WERI-Rb-1 (cell line): ENCODE measurements at regions not wholly inside any gene's neighbourhood (a gene's known extent, or its start where the extent isn't known, plus 50 kb on each side); places are given as distances from the start of the nearest gene placed in this dataset.

ENCODE experiments used
- DNase-seq: peaks from one replicate; pipeline ENCODE4 v3.0.0-alpha.2; 2020
- H3K27ac ChIP-seq: fragments of 250-450 bp; sonication (Bioruptor Pico); 2 replicates; pipeline ENCODE4 v1.5.1; 2020; ENCODE audit warnings: mild to moderate bottlenecking, moderate library complexity
- H3K27me3 ChIP-seq: fragments of 250-450 bp; sonication (Bioruptor Pico); 2 replicates; pipeline ENCODE4 v1.5.1; 2021; ENCODE audit warnings: mild to moderate bottlenecking, low read depth, moderate library complexity; ENCODE audit not compliant: insufficient read depth, severe bottlenecking
- H3K36me3 ChIP-seq: fragments of 250-450 bp; sonication (Bioruptor Pico); 2 replicates; pipeline ENCODE4 v1.5.1; 2020; ENCODE audit warnings: mild to moderate bottlenecking, moderate library complexity
- H3K4me3 ChIP-seq: 2 replicates; pipeline ENCODE4 v1.5.1; 2011; ENCODE audit warnings: low read depth, mild to moderate bottlenecking, control low read depth, low read length
- H3K9me3 ChIP-seq: fragments of 250-450 bp; sonication (Bioruptor Pico); 2 replicates; pipeline ENCODE4 v1.5.1; 2021; ENCODE audit warnings: mild to moderate bottlenecking, moderate library complexity; ENCODE audit not compliant: severe bottlenecking
- CTCF ChIP-seq: IDR thresholded peaks from 2 replicates; pipeline ENCODE4 v1.5.1; 2011; ENCODE audit warnings: low read depth, mild to moderate bottlenecking, control low read depth, inconsistent platforms, low read length

DNA sequence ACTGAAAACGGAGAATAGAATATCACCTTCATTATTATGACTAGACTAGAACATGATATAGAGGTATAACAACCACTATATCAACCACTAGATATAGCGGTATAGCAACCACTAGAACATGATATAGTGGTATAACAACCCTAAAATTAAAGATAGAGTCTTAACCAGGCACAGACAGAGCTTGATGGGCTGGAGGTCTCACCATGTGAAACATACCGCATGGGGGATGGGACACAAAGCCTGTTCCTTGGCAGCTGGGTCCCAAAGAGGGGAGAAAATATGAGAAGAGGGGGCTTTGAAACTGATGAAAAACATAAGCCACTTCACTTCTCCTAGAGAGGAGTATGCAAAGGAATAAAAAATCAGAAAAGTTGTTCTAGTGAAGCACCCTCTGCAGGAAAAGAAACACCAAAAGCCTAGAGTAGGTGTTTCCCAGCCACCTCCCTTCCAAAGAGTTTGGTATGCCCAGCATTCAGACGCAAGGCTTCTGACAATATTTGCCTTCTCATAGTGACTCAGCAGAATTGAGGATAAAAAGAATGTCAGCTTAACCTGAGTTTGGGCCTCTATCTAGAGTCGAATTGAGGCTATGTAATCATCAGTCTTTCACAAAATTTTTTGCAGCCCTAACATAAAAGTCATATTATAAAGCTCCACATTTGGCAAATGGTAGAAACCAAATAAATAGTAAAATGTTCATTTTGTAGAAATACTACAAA lies 316.4 kb downstream of the NOVA1 start:
- DNase-seq: no peak
- no peak for TF ChIP-seq CTCF
- Histone ChIP-seq H3K36me3 (no peaks in the 10 kb centered on the region), H3K27ac (no peak overlapping the region), H3K4me3 (no peak overlapping the region), H3K9me3 (no peaks in the 10 kb centered on the region), H3K27me3 (peaks cover 2% of the 10 kb centered on the region)

GRCh38 chr14:26276757-26277156 lies 321.1 kb downstream of the NOVA1 start:
- H3K36me3 ChIP-seq: no peaks in the 10 kb centered on the region
- H3K9me3 ChIP-seq: no peaks in the 10 kb centered on the region
- peak; percentile 47 for TF ChIP-seq CTCF
- peak; percentile 23 for DNase-seq
- H3K27me3 ChIP-seq: peaks cover 2% of the 10 kb centered on the region
- no peak overlapping the region for H3K27ac ChIP-seq
- H3K4me3 ChIP-seq: no peak overlapping the region

GRCh38 chr14:26265170-26265685 lies 332.6 kb downstream of the NOVA1 start:
- Histone ChIP-seq H3K4me3 (no peak overlapping the region), H3K27me3 (no peaks in the 10 kb centered on the region), H3K27ac (no peak overlapping the region), H3K36me3 (no peaks in the 10 kb centered on the region), H3K9me3 (no peaks in the 10 kb centered on the region)
- TF ChIP-seq CTCF: no peak
- DNase-seq: no peak

DNA sequence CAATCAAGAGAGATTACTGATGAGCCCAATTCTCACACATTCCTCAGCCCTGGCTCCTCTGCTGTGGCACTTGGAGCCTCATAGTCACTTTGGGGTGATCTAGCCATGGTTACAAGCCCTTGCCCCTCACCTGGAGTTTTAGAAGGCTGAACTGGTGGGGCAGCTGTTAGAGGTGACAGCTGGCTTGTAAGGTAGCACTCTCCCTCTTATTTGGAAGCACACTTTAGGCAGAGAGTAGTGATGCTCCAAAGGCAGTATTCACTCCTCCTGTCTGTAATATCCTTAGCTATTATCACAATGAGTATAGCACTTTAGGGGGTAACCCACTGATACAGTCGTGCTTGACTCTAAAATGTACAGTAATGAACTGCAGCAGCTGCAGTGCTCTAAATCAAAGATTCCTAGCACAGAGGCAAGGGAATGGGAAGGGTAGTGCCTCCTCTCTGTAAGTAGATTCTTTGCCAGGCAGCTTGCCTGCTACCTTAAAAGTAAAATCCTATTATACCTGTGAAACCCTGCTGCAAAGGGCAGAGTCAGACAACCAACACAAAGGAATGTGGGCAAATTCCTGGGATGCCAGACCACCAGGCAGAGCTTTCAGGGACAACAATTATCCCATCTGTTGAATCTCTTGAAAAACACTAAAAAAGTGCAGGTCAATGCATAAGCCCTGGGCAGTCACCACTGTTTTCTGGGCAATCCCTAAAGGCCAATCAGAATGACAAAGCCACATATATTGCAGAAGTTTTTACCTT lies 336.3 kb downstream of the NOVA1 start:
- TF ChIP-seq CTCF: no peak
- H3K4me3 ChIP-seq: no peak overlapping the region
- DNase-seq: no peak
- peaks cover 13% of the 10 kb centered on the region for H3K27me3 ChIP-seq
- no peaks in the 10 kb centered on the region for H3K36me3 ChIP-seq
- no peaks in the 10 kb centered on the region for H3K9me3 ChIP-seq
- no peak overlapping the region for H3K27ac ChIP-seq

- H3K27ac ChIP-seq: no peak overlapping the region
- H3K36me3 ChIP-seq: no peaks in the 10 kb centered on the region
- no peaks in the 10 kb centered on the region for H3K9me3 ChIP-seq
- no peak overlapping the region for H3K4me3 ChIP-seq
- TF ChIP-seq CTCF: 0 out of 2 replicates have a peak, but pooled peaks have one; percentile 22
- DNase-seq: no peak
- peaks cover 13% of the 10 kb centered on the region for H3K27me3 ChIP-seq
Observed at GRCh38 chr14:26255213-26255612, 342.6 kb downstream of the NOVA1 start.
